OCI-LY1 (cell line): ENCODE measurements at regions not wholly inside any gene's neighbourhood (a gene's known extent, or its start where the extent isn't known, plus 50 kb on each side); places are given as distances from the start of the nearest gene placed in this dataset.

Source experiments
- H2AFZ ChIP-seq: fragments of 200-600 bp; sonication (generic), shearing (Covaris generic); 2 replicates; pipeline ENCODE4 v1.6.0; 2014; ENCODE audit warnings: antibody characterized with exemption, mild to moderate bottlenecking, low read length
- H3F3A ChIP-seq: fragments of 200-600 bp; sonication (generic), shearing (Covaris generic); 2 replicates; pipeline ENCODE4 v1.6.0; 2014; ENCODE audit warnings: mild to moderate bottlenecking, antibody characterized with exemption, low read length, moderate library complexity; ENCODE audit not compliant: insufficient read depth
- H3K27ac ChIP-seq: fragments of 200-600 bp; sonication (generic); 2 replicates; pipeline ENCODE4 v1.5.1; 2014; ENCODE audit warnings: low read length, mixed run types, mild to moderate bottlenecking, low read depth; ENCODE audit not compliant: poor library complexity, severe bottlenecking
- H3K27me3 ChIP-seq: fragments of 200-600 bp; sonication (generic); 2 replicates; pipeline ENCODE4 v1.6.0; 2014; ENCODE audit warnings: antibody characterized with exemption, mild to moderate bottlenecking, low read length, moderate library complexity; ENCODE audit not compliant: insufficient read depth
- H3K36me3 ChIP-seq: fragments of 200-600 bp; sonication (generic); 2 replicates; pipeline ENCODE4 v1.6.1; 2014; ENCODE audit warnings: mild to moderate bottlenecking, antibody characterized with exemption, low read length, moderate library complexity, mixed read lengths; ENCODE audit not compliant: insufficient read depth
- H3K4me1 ChIP-seq: fragments of 200-600 bp; sonication (generic); 2 replicates; pipeline ENCODE4 v1.5.1; 2014; ENCODE audit warnings: mild to moderate bottlenecking, low read length, moderate library complexity; ENCODE audit not compliant: insufficient read depth, severe bottlenecking
- H3K4me2 ChIP-seq: fragments of 200-600 bp; sonication (generic), shearing (Covaris generic); 2 replicates; pipeline ENCODE4 v1.6.1; 2014; ENCODE audit warnings: low read length
- H3K4me3 ChIP-seq: fragments of 200-600 bp; sonication (generic); 2 replicates; pipeline ENCODE4 v1.5.1; 2014; ENCODE audit warnings: low read length, low read depth, mild to moderate bottlenecking, mixed read lengths; ENCODE audit not compliant: poor library complexity, severe bottlenecking
- H3K79me2 ChIP-seq: fragments of 200-600 bp; shearing (Covaris generic); 2 replicates; pipeline ENCODE4 v1.6.1; 2016; ENCODE audit warnings: mixed run types, low read length, mixed read lengths; ENCODE audit not compliant: insufficient read depth
- H3K9ac ChIP-seq: fragments of 200-600 bp; sonication (generic), shearing (Covaris generic); 2 replicates; pipeline ENCODE4 v1.6.1; 2014; ENCODE audit warnings: mild to moderate bottlenecking, low read length, mixed read lengths
- H3K9me2 ChIP-seq: fragments of 200-600 bp; sonication (generic), shearing (Covaris generic); 2 replicates; pipeline ENCODE4 v1.6.1; 2014; ENCODE audit warnings: low read depth, mild to moderate bottlenecking, low read length, mixed read lengths
- H3K9me3 ChIP-seq: fragments of 200-600 bp; shearing (Covaris generic); 2 replicates; pipeline ENCODE4 v1.6.1; 2014; ENCODE audit warnings: low read length, mixed read lengths
- H4K20me1 ChIP-seq: fragments of 200-600 bp; sonication (generic), shearing (Covaris generic); 2 replicates; pipeline ENCODE4 v1.6.0; 2016; ENCODE audit warnings: mild to moderate bottlenecking, low read length; ENCODE audit not compliant: insufficient read depth
- EZH2 ChIP-seq: fragments of 200-600 bp; sonication (generic), shearing (Covaris generic); IDR thresholded peaks from 2 replicates; pipeline ENCODE4 v1.8.0; 2017; ENCODE audit warnings: borderline replicate concordance, mixed run types, mild to moderate bottlenecking, antibody characterized with exemption, low read length, moderate library complexity, mixed read lengths
- TF ChIP-seq, protein P1 (sequence below): fragments of 200-600 bp; sonication (generic), shearing (Covaris generic); IDR thresholded peaks from 2 replicates; pipeline ENCODE4 v1.5.1; 2017; ENCODE audit warnings: mild to moderate bottlenecking, antibody characterized with exemption, low read length, moderate library complexity, mixed read lengths

DNA sequence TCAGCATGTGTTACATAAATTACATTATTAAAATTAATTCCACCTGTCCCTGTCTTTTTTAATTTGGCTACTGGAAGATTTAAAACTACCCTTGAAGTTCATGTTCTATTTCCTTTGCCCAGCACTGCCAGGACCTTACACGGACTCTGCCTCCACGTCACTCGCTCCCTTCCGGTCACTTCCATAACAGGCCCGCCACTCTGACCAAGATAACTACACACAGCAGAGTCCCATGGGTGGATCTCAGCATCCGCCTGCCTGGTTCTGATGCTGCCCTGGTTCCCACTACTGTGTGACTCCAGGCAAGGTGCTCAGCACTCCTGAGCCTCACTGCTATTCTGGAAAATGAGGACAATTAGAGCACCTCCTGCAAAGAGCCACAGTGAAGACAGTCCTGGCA is 153.3 kb upstream of the ERG start:
- no peaks in the 10 kb centered on the region for H3K9me2 ChIP-seq
- H3K36me3 ChIP-seq, result no peaks in the 10 kb centered on the region
- no peak overlapping the region for H3K4me2 ChIP-seq
- H3K9me3 ChIP-seq, result no peaks in the 10 kb centered on the region
- no peaks in the 10 kb centered on the region for H3F3A ChIP-seq
- H3K27me3 ChIP-seq, result 0 out of 2 replicates have a peak, but pooled peaks cover under 1% of the 10 kb centered on the region
- no peak overlapping the region for H3K9ac ChIP-seq
- no peak overlapping the region for H3K27ac ChIP-seq
- TF ChIP-seq EZH2, result no peak
- TF ChIP-seq, protein P1, sequence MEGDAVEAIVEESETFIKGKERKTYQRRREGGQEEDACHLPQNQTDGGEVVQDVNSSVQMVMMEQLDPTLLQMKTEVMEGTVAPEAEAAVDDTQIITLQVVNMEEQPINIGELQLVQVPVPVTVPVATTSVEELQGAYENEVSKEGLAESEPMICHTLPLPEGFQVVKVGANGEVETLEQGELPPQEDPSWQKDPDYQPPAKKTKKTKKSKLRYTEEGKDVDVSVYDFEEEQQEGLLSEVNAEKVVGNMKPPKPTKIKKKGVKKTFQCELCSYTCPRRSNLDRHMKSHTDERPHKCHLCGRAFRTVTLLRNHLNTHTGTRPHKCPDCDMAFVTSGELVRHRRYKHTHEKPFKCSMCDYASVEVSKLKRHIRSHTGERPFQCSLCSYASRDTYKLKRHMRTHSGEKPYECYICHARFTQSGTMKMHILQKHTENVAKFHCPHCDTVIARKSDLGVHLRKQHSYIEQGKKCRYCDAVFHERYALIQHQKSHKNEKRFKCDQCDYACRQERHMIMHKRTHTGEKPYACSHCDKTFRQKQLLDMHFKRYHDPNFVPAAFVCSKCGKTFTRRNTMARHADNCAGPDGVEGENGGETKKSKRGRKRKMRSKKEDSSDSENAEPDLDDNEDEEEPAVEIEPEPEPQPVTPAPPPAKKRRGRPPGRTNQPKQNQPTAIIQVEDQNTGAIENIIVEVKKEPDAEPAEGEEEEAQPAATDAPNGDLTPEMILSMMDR, result no peak
- H3K79me2 ChIP-seq, result no peaks in the 10 kb centered on the region
- H3K4me1 ChIP-seq, result no peaks in the 10 kb centered on the region
- no peak overlapping the region for H3K4me3 ChIP-seq
- no peak overlapping the region for H2AFZ ChIP-seq
- no peaks in the 10 kb centered on the region for H4K20me1 ChIP-seq

DNA sequence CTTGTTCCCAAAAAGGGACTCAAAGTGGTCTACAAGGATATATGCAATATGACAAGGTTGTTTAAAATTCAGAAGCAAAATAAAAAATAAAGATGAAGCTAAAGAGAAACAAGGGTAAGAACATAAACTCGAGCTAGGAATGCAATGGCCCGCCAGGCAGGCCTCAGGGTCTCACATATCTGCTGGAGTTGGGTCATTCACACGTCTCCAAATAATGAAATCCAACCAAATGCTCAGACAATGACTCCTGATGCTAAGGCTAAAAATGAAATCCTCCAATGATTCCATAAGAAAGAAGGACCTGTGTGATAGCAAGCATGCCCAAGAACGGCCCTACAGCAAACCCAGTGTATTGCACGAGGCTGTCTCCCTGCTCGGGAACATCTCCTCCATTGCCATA is 153.3 kb upstream of the ETS2 start:
- H2AFZ ChIP-seq, result no peak overlapping the region
- H3F3A ChIP-seq, result no peaks in the 10 kb centered on the region
- H3K36me3 ChIP-seq, result no peaks in the 10 kb centered on the region
- TF ChIP-seq, protein P1, result no peak
- no peak for TF ChIP-seq EZH2
- no peak overlapping the region for H3K4me3 ChIP-seq
- H3K4me1 ChIP-seq, result no peaks in the 10 kb centered on the region
- no peaks in the 10 kb centered on the region for H3K27me3 ChIP-seq
- no peak overlapping the region for H3K27ac ChIP-seq
- no peaks in the 10 kb centered on the region for H3K9me3 ChIP-seq
- no peaks in the 10 kb centered on the region for H3K79me2 ChIP-seq
- H3K4me2 ChIP-seq, result no peak overlapping the region
- no peaks in the 10 kb centered on the region for H3K9me2 ChIP-seq
- H4K20me1 ChIP-seq, result no peaks in the 10 kb centered on the region
- no peak overlapping the region for H3K9ac ChIP-seq

DNA sequence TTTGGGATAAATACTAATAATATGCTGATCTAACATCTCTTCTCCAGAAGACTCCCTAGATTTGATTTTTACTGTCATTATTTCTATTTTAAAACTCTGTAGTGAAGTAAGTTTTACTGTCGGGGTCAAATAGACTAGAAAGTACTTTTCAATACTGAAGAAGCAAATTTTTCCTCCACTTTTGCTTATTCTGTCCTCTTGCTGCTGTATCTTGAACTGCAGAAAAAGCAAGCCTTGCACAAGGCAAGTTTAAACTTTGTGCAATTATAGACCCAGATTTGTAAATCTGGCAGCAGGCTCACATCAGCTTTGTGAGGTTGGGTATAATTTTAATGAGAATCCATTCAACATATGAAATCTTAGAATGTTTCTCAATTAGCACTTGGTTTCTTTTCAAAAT is 151.1 kb upstream of the ETS2 start:
- no peaks in the 10 kb centered on the region for H3K9me2 ChIP-seq
- no peak overlapping the region for H3K27ac ChIP-seq
- H3F3A ChIP-seq, result no peaks in the 10 kb centered on the region
- H2AFZ ChIP-seq, result no peak overlapping the region
- H3K4me1 ChIP-seq, result no peaks in the 10 kb centered on the region
- no peaks in the 10 kb centered on the region for H3K9me3 ChIP-seq
- no peak for TF ChIP-seq EZH2
- TF ChIP-seq, protein P1, result no peak
- H3K27me3 ChIP-seq, result no peaks in the 10 kb centered on the region
- H3K4me2 ChIP-seq, result no peak overlapping the region
- no peak overlapping the region for H3K4me3 ChIP-seq
- H3K79me2 ChIP-seq, result no peaks in the 10 kb centered on the region
- H4K20me1 ChIP-seq, result no peaks in the 10 kb centered on the region
- no peaks in the 10 kb centered on the region for H3K36me3 ChIP-seq
- no peak overlapping the region for H3K9ac ChIP-seq
